Hematopoietic multipotent progenitor cell treated with erythropoietin and hydrocortisone succinate and interleukin-3 and kit ligand, for 15 days (in vitro differentiated cells): ENCODE measurements at regions not wholly inside any gene's neighbourhood (a gene's known extent, or its start where the extent isn't known, plus 50 kb on each side); places are given as distances from the start of the nearest gene placed in this dataset.
"Not testable (repeated sequence)": the region's sequence is repeated elsewhere in the genome, so short reads cannot be mapped to it uniquely, and the experiment has no call there.

ENCODE experiments used
- DNase-seq: peaks from one replicate; pipeline ENCODE4 v3.0.0-alpha.2; 2015; ENCODE audit warnings: low spot score

DNA sequence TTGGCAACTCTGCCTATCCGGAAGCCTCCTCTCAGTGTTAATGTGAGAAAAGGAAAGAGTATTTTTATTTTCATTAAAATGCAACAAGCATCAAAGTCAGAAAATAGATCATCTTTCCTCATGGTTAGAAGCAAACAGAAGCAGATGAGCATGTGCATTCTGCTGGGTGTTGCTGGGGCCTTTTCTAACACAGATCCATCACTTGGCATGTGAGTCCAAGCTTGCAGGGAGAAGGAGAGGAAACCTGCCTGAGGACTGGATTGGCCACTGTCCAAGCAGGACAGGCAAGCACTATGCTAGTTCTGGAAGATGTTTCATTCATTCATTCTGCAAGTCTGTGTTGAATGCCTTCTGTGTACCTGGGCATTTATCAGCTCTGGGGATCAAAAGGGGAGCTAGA lies 348.7 kb upstream of the PCSK5 start:
- DNase-seq, result no peak

- DNase-seq, result no peak
Observed at GRCh38 chr9:75544815-75545214, 345.7 kb upstream of the PCSK5 start.

- DNase-seq, result no peak
Observed at GRCh38 chr9:75545287-75545686, 345.2 kb upstream of the PCSK5 start.

DNA sequence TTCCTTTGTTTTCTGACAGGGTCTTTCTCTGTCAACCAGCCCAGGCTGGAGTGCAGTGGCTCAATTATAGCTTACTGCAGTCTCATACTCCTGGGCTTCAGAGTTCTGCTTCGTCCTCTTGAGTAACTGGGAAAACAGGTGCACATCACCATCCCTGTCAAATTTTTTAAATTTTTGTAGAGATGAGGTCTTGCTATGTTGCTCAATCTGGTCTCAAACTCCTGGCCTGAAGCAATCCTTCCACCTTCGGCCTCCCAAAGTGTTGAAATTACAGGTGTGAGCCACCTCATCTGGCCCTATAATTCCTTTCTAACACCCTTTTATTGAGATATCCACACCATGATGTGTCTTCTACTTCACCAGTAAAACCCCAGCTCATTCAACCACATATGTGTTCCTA lies 341.6 kb upstream of the PCSK5 start:
- DNase-seq, result no peak

- no peak for DNase-seq
Observed at GRCh38 chr9:75551861-75552260, 338.6 kb upstream of the PCSK5 start.

DNA sequence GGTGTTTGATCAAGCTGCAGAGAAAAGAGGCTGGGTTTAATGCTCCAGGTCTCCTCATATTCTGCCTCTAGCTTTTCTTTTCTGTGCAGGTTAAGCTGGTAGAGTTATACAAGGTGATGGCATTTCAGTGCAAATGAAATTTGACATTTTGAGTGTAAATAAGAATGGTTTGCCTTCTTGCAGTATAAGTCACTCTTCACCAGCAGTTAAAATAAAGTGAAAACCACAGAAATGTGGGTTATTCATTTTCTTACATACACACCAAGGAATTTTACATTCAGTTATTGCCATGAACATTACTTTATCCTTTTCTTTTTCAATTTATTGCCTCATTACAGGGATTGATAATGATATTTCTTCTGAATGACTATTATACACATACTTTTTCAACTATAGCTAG lies 337.5 kb upstream of the PCSK5 start:
- no peak for DNase-seq

GRCh38 chr9:75566813-75567212 lies 323.7 kb upstream of the PCSK5 start:
- not testable (repeated sequence) for DNase-seq

- no peak for DNase-seq
Observed at GRCh38 chr9:75570538-75570937, 319.9 kb upstream of the PCSK5 start.

DNA sequence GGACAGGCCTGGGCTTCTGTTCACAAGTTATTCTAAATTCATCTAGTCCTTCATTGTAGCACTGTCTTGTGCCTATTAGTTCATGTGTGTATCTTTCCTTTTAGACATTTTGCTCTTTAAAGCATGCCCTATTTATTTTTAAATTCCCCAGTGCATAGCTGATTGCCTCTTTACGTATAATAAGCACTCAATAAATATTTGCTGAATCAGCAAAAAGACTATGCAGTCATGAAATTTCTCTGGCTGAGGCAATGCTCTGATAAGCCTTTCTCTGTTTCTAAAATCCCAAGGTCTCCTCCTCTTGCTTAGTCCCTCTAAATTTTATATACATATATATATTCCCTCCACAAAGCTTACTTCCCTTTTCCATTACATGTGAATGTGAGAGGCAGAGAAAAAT lies 315.9 kb upstream of the PCSK5 start:
- no peak for DNase-seq

- no peak for DNase-seq
Observed at GRCh38 chr9:75582870-75583269, 307.6 kb upstream of the PCSK5 start.

DNA sequence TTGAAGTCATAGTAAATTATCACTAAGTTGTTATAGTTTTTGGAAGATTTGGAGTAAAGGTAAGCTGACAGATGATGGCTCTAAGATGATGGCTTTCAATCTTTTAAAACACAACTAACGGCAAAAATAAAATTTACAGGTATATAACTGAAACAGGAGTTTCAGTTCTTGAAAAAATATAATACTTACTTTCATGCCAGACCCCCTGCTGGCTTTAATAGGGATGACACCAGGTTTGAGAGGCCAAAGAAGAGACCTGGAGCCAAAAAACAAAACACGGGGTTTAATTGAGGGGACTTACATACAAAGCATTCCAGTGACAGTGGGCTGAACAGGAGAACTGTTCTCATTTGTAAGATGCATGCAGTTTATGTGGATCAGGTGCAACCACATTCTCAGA lies 301.7 kb upstream of the PCSK5 start:
- no peak for DNase-seq

GRCh38 chr9:75589497-75589896 lies 301.0 kb upstream of the PCSK5 start:
- DNase-seq, result no peak

DNA sequence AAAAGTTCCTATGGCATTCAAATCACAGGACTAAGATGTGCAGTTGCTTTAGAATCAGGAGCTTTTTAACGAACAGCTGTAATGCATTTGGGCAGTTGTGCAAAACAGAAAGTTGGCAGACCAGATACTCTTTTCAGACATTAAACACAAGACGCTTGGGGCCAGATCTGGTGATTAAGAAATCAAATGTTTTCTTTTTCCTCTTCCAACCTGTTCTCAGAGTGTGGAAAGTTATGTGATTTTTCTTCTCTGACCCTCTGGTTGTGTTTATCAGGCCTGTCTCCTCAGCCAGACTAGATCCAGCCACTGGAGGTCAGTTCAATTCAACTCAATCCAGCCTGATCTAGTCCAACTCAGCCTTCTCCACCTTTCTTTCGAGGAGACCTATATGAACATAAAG lies 298.5 kb upstream of the PCSK5 start:
- DNase-seq, result no peak

GRCh38 chr9:75592586-75592985 lies 297.9 kb upstream of the PCSK5 start:
- DNase-seq, result no peak

GRCh38 chr9:75593920-75594319 lies 296.6 kb upstream of the PCSK5 start:
- DNase-seq, result no peak

GRCh38 chr9:75599126-75599525 lies 291.3 kb upstream of the PCSK5 start:
- DNase-seq, result no peak

DNA sequence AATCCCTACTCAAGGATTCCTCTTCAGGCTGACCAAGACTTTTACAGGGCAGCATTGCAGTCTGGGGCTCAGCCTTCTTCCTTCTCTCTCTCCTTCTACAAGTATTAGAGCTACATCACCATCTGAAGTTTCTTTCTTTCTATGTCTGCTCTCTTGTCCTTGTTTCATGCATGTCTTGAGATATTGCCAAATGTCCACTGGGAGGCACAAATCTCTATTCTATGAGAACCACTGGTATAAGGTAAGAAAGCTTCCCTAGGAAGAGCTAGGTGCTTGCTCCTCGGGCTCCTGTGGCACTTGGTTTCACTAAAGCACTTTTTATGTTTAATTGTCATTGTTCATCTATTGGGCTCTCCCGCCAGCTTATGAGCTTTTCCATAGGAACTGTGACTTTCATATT lies 289.2 kb upstream of the PCSK5 start:
- DNase-seq, result no peak

DNA sequence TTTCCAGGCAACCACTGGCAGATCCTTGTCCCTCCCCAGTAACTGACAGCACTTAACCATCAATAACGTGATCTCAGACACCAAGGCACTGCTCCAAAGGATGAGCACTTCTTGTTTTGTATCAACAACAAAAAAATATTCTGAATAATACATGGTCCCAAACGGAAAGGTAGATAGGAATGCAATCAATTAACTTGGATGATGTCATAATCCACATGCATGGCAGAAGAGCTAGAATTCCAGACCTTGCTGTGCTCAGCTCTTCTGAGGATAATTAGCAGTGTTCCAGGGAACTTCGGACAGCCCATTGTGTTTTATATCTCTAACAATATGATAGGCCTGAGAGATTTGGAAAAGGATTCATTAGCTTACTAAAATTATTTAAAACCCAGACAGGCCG lies 288.4 kb upstream of the PCSK5 start:
- DNase-seq, result no peak

DNA sequence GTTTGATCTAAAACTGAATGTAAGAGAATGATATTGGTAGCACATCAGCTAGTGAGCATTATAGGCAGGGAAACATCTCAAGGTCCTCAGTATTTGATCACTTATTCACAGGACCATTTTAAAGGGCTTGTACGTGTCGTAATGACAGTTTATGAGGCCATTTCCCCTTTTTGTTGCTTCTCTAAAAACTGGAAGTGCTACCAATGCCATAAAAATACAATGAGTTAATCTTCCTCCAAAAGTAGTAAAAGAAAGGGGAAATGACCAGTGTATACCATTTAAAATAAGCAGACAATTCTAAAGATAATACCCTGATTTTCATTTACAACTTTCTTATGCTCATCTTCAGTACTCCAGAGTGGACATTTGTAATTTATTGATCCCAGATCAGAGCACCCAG lies 285.8 kb upstream of the PCSK5 start:
- DNase-seq, result no peak

- DNase-seq, result no peak
Observed at GRCh38 chr9:75607521-75607920, 283.0 kb upstream of the PCSK5 start.

DNA sequence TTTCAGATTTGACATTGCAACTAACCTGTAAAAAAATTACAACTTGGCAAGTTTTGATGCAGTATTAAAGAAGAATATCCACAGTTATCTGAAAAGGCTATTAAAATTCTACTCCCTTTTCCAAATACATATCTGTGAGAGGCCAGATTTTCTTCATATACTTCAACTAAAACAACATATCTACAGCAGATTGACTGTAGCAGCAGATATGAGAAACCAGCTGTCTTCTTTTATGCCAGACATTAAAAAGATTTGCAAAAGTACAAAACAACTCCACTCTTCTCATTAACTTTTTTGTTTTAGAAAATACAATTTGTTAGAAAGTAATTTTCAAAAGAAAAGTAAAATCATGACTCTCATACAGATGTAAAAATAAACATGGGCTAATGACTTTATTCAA lies 281.1 kb upstream of the PCSK5 start:
- DNase-seq, result no peak

- DNase-seq, result no peak
Observed at GRCh38 chr9:75610246-75610645, 280.2 kb upstream of the PCSK5 start.

GRCh38 chr9:75612205-75612604 lies 278.3 kb upstream of the PCSK5 start:
- DNase-seq, result no peak

GRCh38 chr9:75612754-75613153 lies 277.7 kb upstream of the PCSK5 start:
- no peak for DNase-seq

- no peak for DNase-seq
Observed at GRCh38 chr9:75615284-75615683, 275.2 kb upstream of the PCSK5 start.
